Right atrium auricular region (tissue), 2 donors: ENCODE measurements at regions not wholly inside any gene's neighbourhood (a gene's known extent, or its start where the extent isn't known, plus 50 kb on each side); places are given as distances from the start of the nearest gene placed in this dataset.

ENCODE experiments used
- DNase-seq: peaks from one replicate; pipeline ENCODE4 v3.0.0-alpha.2; 2019; ENCODE audit warnings: low spot score
- H3K27ac ChIP-seq, 2 donors: fragments of 200-600 bp; sonication (generic); 1 replicate in 1 of 2; 2 replicates in 1 of 2; pipeline ENCODE4 v1.5.1; 2016 to 2019
- H3K27me3 ChIP-seq, 2 donors: fragments of 200-600 bp; sonication (generic); one replicate each; pipeline versions ENCODE4 v1.5.1 to v1.6.0; 2017 to 2019
- H3K36me3 ChIP-seq: fragments of 200-600 bp; sonication (generic); one replicate; pipeline ENCODE4 v1.5.1; 2016
- H3K4me1 ChIP-seq, 2 donors: fragments of 200-600 bp; sonication (generic); one replicate each; pipeline versions ENCODE4 v1.5.1 to v1.6.0; 2017 to 2019
- H3K4me3 ChIP-seq, 2 donors: fragments of 200-600 bp; sonication (generic); 1 replicate in 1 of 2; 2 replicates in 1 of 2; pipeline ENCODE4 v1.5.1; 2017 to 2019; ENCODE audit warnings: mild to moderate bottlenecking in 1 of 2, moderate library complexity in 1 of 2
- H3K9me3 ChIP-seq, 2 donors: fragments of 200-600 bp; sonication (generic); one replicate each; pipeline ENCODE4 v1.5.1; 2019
- CTCF ChIP-seq, 2 donors: fragments of 200-600 bp; sonication (generic); IDR thresholded peaks; one replicate each; pipeline ENCODE4 v1.5.1; 2019; ENCODE audit warnings: antibody characterized with exemption in 2 of 2

- Histone ChIP-seq H3K36me3 (no peaks in the 10 kb centered on the region), H3K27ac (no peak overlapping the region), H3K27me3 (no peaks in the 10 kb centered on the region), H3K9me3 (no peaks in the 10 kb centered on the region), H3K4me1 (peaks cover 0 to 10% of the 10 kb centered on the region in 2 donors), H3K4me3 (no peak overlapping the region)
- no peak for DNase-seq
- no peak for TF ChIP-seq CTCF (IDR thresholded peaks at IDR 0.05)
Observed at GRCh38 chr12:124637581-124637981, 70.2 kb upstream of the NCOR2 start.

- H3K36me3 ChIP-seq = no peaks in the 10 kb centered on the region
- H3K9me3 ChIP-seq = no peaks in the 10 kb centered on the region
- no peak overlapping the region for H3K27ac ChIP-seq
- peaks cover 0 to 10% of the 10 kb centered on the region in 2 donors for H3K4me1 ChIP-seq
- H3K4me3 ChIP-seq = no peak overlapping the region
- no peaks in the 10 kb centered on the region for H3K27me3 ChIP-seq
- TF ChIP-seq CTCF (IDR thresholded peaks at IDR 0.05) = no peak
- no peak for DNase-seq
Observed at GRCh38 chr12:124637163-124637562, 69.8 kb upstream of the NCOR2 start.

GRCh38 chr12:124636138-124636978, 68.9 kb upstream of the NCOR2 start:
- no peak for TF ChIP-seq CTCF (IDR thresholded peaks at IDR 0.05)
- peak; percentile 76 for DNase-seq
- Histone ChIP-seq H3K36me3 (no peaks in the 10 kb centered on the region), H3K4me1 (peaks cover 0 to 10% of the 10 kb centered on the region in 2 donors), H3K9me3 (no peaks in the 10 kb centered on the region), H3K27ac (no peak overlapping the region), H3K27me3 (no peaks in the 10 kb centered on the region), H3K4me3 (no peak overlapping the region)

- Histone ChIP-seq H3K27me3 (no peaks in the 10 kb centered on the region), H3K36me3 (no peaks in the 10 kb centered on the region), H3K4me3 (no peak overlapping the region), H3K9me3 (no peaks in the 10 kb centered on the region), H3K4me1 (peaks cover 0 to 10% of the 10 kb centered on the region in 2 donors), H3K27ac (no peak overlapping the region)
- no peak for DNase-seq
- TF ChIP-seq CTCF (IDR thresholded peaks at IDR 0.05) = no peak
Observed at GRCh38 chr12:124635316-124635715, 67.9 kb upstream of the NCOR2 start.

GRCh38 chr12:124633365-124634362, 66.3 kb upstream of the NCOR2 start:
- TF ChIP-seq CTCF (IDR thresholded peaks at IDR 0.05) = no peak
- Histone ChIP-seq H3K27ac (no peak overlapping the region), H3K4me3 (no peak overlapping the region), H3K27me3 (no peaks in the 10 kb centered on the region), H3K36me3 (no peaks in the 10 kb centered on the region), H3K4me1 (peaks cover 0 to 7% of the 10 kb centered on the region in 2 donors), H3K9me3 (no peaks in the 10 kb centered on the region)
- DNase-seq = no peak
